ENCODE measurements at regions not wholly inside any gene's neighbourhood (a gene's known extent, or its start where the extent isn't known, plus 50 kb on each side); places are given as distances from the start of the nearest gene placed in this dataset.

DNA sequence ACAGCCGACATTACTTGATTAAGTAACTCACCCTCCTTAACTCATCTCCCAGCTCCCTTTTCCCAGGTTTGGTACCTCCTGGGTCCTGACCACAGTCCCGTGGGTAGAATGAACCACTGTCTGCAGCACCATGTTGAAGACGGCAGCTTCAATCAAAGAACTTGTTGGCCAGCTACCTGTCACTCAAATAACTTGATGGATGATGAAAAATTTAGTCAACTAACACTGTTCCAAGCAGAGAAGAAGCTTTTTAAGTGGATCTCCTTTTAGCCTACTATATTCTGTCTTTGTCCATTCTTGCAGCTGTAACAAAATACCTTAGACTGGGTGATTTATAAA is 138.4 kb upstream of the F3 start:
- Histone ChIP-seq H3K4me1 (ENCODE audit: control insufficient read depth, insufficient read depth, low read length) (no peaks in the 10 kb centered on the region), H3K36me3 (ENCODE audit: insufficient read depth, low read length) (no peaks in the 10 kb centered on the region), H3K4me2 (ENCODE audit: low read length) (no peak overlapping the region), H3K27me3 (ENCODE audit: control insufficient read depth, insufficient read depth, low read length) (peaks cover 2% of the 10 kb centered on the region), H3K9ac (ENCODE audit: low read depth, low read length) (no peak overlapping the region), H3K9me3 (replicated peaks; ENCODE audit: low read length) (no peaks in the 10 kb centered on the region), H3K4me3 (ENCODE audit: low read length) (no peak overlapping the region)

DNA sequence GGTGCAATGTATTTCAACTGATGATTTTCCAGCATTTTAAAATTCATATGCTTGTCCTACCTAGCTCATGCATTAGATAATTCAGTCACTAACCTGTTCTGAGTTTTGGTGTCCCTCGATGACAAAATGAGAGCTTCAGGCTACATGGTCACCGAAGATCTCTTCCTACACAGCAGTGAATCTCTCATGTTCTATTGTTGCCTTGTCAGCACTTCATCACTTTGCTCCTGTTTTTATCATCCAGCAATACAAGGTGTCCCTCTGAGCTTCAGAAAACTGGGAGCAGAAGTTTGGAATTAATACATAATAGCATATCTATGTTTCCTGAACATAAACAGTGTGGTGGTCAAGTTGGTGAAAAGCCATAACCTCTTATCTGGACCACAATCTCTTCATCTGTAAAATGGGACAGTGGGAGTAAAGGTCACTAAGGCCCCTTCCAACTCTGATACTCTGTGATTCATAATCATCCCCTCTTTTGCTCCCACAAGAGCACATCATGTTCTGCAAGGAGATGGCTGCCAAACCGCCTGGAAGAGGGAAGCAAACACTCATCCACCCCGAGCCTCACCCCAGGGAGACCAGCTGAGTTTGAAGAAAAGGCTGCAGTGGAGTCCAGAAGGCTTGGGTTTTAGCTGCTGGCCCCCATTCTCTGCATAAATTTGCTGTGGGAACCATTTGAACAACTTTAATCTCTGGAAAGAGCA is 137.9 kb upstream of the F3 start:
- H3K4me1 ChIP-seq (ENCODE audit: control insufficient read depth, insufficient read depth, low read length), result no peaks in the 10 kb centered on the region
- H3K36me3 ChIP-seq (ENCODE audit: insufficient read depth, low read length), result no peaks in the 10 kb centered on the region
- H3K9ac ChIP-seq (ENCODE audit: low read depth, low read length), result no peak overlapping the region
- H3K4me2 ChIP-seq (ENCODE audit: low read length), result no peak overlapping the region
- peaks cover 2% of the 10 kb centered on the region for H3K27me3 ChIP-seq (ENCODE audit: control insufficient read depth, insufficient read depth, low read length)
- H3K9me3 ChIP-seq (replicated peaks; ENCODE audit: low read length), result no peaks in the 10 kb centered on the region
- no peak overlapping the region for H3K4me3 ChIP-seq (ENCODE audit: low read length)

DNA sequence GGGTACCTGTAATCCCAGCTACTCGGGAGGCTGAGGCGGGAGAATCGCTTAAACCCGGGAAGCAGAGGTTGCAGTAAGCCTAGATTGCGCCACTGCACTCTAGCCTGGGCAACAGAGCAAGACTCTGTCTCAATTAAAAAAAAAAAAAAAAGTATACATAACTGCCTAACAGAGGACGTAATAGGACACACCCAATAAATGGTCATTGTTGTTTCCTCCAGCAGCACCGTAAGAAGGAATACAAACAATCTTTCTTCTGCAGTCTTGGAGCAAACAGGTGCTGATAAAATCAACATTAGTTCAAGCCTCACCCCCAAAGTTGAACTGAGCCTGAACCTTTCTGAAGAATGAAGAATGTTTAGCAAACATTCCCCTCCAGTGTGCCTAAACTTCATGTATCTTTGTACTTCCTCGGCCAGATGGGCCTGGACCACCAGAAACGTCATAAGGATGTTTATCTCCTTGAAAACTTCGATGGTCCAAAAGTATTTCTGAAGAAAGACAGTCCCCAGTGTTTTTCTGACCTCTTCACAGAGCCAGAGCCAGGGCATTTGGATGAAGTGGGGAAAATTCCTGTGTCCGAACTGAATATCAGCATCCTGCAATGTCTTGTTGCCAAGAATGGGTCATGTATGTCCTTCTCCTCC is 136.8 kb upstream of the F3 start:
- H3K4me2 ChIP-seq (ENCODE audit: low read length), result no peak overlapping the region
- H3K9ac ChIP-seq (ENCODE audit: low read depth, low read length), result no peak overlapping the region
- no peaks in the 10 kb centered on the region for H3K27me3 ChIP-seq (ENCODE audit: control insufficient read depth, insufficient read depth, low read length)
- H3K9me3 ChIP-seq (replicated peaks; ENCODE audit: low read length), result no peaks in the 10 kb centered on the region
- no peaks in the 10 kb centered on the region for H3K4me1 ChIP-seq (ENCODE audit: control insufficient read depth, insufficient read depth, low read length)
- H3K4me3 ChIP-seq (ENCODE audit: low read length), result no peak overlapping the region
- H3K36me3 ChIP-seq (ENCODE audit: insufficient read depth, low read length), result no peaks in the 10 kb centered on the region

DNA sequence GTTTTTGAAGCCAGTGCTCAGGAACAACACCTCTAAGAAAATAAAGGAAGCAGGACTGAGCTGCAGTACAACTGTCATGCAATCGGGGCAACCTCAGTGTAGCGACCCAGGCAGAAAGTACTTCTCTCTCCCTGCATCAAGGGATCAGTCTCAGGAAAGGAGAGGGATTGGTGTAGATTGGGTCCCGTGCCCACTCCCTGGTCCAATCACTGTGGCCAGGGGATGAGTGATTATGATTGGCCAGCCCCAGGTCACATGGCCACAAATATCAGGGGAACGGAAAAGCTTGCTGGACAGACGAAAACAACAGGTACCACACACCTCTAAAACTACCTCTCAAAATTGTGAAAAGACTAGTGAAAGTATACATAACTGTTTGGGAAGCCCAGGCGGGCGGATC is 136.2 kb upstream of the F3 start:
- H3K27me3 ChIP-seq (ENCODE audit: control insufficient read depth, insufficient read depth, low read length), result no peaks in the 10 kb centered on the region
- H3K4me2 ChIP-seq (ENCODE audit: low read length), result no peak overlapping the region
- no peaks in the 10 kb centered on the region for H3K9me3 ChIP-seq (replicated peaks; ENCODE audit: low read length)
- no peak overlapping the region for H3K9ac ChIP-seq (ENCODE audit: low read depth, low read length)
- H3K4me1 ChIP-seq (ENCODE audit: control insufficient read depth, insufficient read depth, low read length), result no peaks in the 10 kb centered on the region
- H3K36me3 ChIP-seq (ENCODE audit: insufficient read depth, low read length), result no peaks in the 10 kb centered on the region
- H3K4me3 ChIP-seq (ENCODE audit: low read length), result no peak overlapping the region

DNA sequence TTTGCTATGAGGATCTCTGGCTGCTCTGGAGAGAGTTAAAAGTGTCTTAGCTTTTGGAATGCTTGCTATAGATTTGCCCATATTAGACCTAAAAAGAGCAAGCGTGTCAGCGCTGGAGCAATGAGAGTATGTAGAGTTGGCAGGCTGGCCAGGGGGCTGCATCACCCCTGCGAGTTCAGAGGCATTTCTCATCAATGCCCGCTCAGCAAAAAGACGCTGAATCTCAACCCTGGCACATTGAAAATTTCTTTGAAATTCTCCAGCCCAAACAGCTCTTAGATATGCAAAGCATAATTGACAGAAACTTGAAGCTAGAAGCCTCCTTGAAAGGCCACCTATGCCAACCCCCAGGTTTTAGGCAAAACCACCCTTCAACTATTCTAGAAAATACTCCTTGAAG is 135.5 kb upstream of the F3 start:
- H3K4me1 ChIP-seq (ENCODE audit: control insufficient read depth, insufficient read depth, low read length), result no peaks in the 10 kb centered on the region
- H3K4me3 ChIP-seq (ENCODE audit: low read length), result no peak overlapping the region
- no peaks in the 10 kb centered on the region for H3K9me3 ChIP-seq (replicated peaks; ENCODE audit: low read length)
- no peak overlapping the region for H3K4me2 ChIP-seq (ENCODE audit: low read length)
- H3K36me3 ChIP-seq (ENCODE audit: insufficient read depth, low read length), result no peaks in the 10 kb centered on the region
- H3K27me3 ChIP-seq (ENCODE audit: control insufficient read depth, insufficient read depth, low read length), result no peaks in the 10 kb centered on the region
- no peak overlapping the region for H3K9ac ChIP-seq (ENCODE audit: low read depth, low read length)

- Histone ChIP-seq H3K4me2 (ENCODE audit: low read length) (no peak overlapping the region), H3K4me1 (ENCODE audit: control insufficient read depth, insufficient read depth, low read length) (no peaks in the 10 kb centered on the region), H3K36me3 (ENCODE audit: insufficient read depth, low read length) (no peaks in the 10 kb centered on the region), H3K27me3 (ENCODE audit: control insufficient read depth, insufficient read depth, low read length) (no peaks in the 10 kb centered on the region), H3K9ac (ENCODE audit: low read depth, low read length) (no peak overlapping the region), H3K4me3 (ENCODE audit: low read length) (no peak overlapping the region), H3K9me3 (replicated peaks; ENCODE audit: low read length) (no peaks in the 10 kb centered on the region)
These were observed 135.1 kb upstream of the F3 start for GRCh38 chr1:94676686-94677085.

DNA sequence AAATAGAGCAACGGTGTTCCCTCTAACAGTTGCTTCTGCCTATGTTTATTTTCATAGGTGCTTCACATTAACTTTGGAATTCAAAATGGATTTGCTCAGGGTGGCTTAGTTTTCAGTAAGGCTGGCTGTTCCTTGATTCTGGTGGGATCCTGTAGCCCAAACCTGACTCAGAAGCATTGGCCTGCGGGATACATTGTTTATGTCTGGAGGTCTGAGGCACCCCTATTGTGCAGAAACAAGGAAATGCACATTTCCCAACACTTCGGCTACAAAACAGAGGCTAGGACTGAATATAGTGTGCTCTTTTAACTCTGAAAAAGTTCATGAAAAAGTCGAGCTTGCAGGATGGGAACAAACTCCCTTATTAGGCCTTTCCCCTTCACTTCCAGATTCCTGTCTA is 133.8 kb upstream of the F3 start:
- no peaks in the 10 kb centered on the region for H3K36me3 ChIP-seq (ENCODE audit: insufficient read depth, low read length)
- H3K4me1 ChIP-seq (ENCODE audit: control insufficient read depth, insufficient read depth, low read length), result no peaks in the 10 kb centered on the region
- no peaks in the 10 kb centered on the region for H3K27me3 ChIP-seq (ENCODE audit: control insufficient read depth, insufficient read depth, low read length)
- no peak overlapping the region for H3K4me2 ChIP-seq (ENCODE audit: low read length)
- no peak overlapping the region for H3K9ac ChIP-seq (ENCODE audit: low read depth, low read length)
- no peak overlapping the region for H3K4me3 ChIP-seq (ENCODE audit: low read length)
- no peaks in the 10 kb centered on the region for H3K9me3 ChIP-seq (replicated peaks; ENCODE audit: low read length)

DNA sequence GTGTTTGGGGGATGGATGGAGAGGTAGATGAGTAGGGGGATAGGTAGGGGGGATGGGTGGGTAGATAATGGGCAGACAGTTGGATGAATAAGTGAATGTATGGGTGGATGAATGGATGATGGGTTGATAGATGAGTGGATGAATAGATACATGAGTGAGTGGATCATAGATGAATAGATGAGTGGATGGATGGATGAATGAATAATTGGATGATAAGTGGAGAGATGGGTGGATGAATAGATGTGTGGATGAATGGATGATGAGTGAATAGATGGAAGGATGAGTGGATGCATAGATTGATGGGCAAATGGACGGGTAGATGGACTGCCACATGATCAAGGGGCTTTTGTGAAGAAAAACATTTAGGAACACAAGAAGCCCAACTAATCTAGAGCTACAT is 133.3 kb upstream of the F3 start:
- Histone ChIP-seq H3K4me2 (ENCODE audit: low read length) (no peak overlapping the region), H3K9ac (ENCODE audit: low read depth, low read length) (no peak overlapping the region), H3K4me3 (ENCODE audit: low read length) (no peak overlapping the region), H3K36me3 (ENCODE audit: insufficient read depth, low read length) (no peaks in the 10 kb centered on the region), H3K9me3 (replicated peaks; ENCODE audit: low read length) (no peaks in the 10 kb centered on the region), H3K4me1 (ENCODE audit: control insufficient read depth, insufficient read depth, low read length) (no peaks in the 10 kb centered on the region), H3K27me3 (ENCODE audit: control insufficient read depth, insufficient read depth, low read length) (no peaks in the 10 kb centered on the region)

- no peaks in the 10 kb centered on the region for H3K27me3 ChIP-seq (ENCODE audit: control insufficient read depth, insufficient read depth, low read length)
- H3K9me3 ChIP-seq (replicated peaks; ENCODE audit: low read length), result no peaks in the 10 kb centered on the region
- H3K9ac ChIP-seq (ENCODE audit: low read depth, low read length), result no peak overlapping the region
- H3K4me2 ChIP-seq (ENCODE audit: low read length), result no peak overlapping the region
- no peaks in the 10 kb centered on the region for H3K36me3 ChIP-seq (ENCODE audit: insufficient read depth, low read length)
- H3K4me1 ChIP-seq (ENCODE audit: control insufficient read depth, insufficient read depth, low read length), result no peaks in the 10 kb centered on the region
- no peak overlapping the region for H3K4me3 ChIP-seq (ENCODE audit: low read length)
These were observed 131.4 kb upstream of the F3 start for GRCh38 chr1:94672934-94673333.

- Histone ChIP-seq H3K4me3 (ENCODE audit: low read length) (no peak overlapping the region), H3K27me3 (ENCODE audit: control insufficient read depth, insufficient read depth, low read length) (no peaks in the 10 kb centered on the region), H3K9ac (ENCODE audit: low read depth, low read length) (no peak overlapping the region), H3K4me2 (ENCODE audit: low read length) (no peak overlapping the region), H3K4me1 (ENCODE audit: control insufficient read depth, insufficient read depth, low read length) (no peaks in the 10 kb centered on the region), H3K36me3 (ENCODE audit: insufficient read depth, low read length) (no peaks in the 10 kb centered on the region), H3K9me3 (replicated peaks; ENCODE audit: low read length) (no peaks in the 10 kb centered on the region)
These were observed 130.4 kb upstream of the F3 start for GRCh38 chr1:94672001-94672400.

- Histone ChIP-seq H3K4me3 (ENCODE audit: low read length) (no peak overlapping the region), H3K4me1 (ENCODE audit: control insufficient read depth, insufficient read depth, low read length) (no peaks in the 10 kb centered on the region), H3K9ac (ENCODE audit: low read depth, low read length) (no peak overlapping the region), H3K36me3 (ENCODE audit: insufficient read depth, low read length) (no peaks in the 10 kb centered on the region), H3K27me3 (ENCODE audit: control insufficient read depth, insufficient read depth, low read length) (no peaks in the 10 kb centered on the region), H3K9me3 (replicated peaks; ENCODE audit: low read length) (no peaks in the 10 kb centered on the region), H3K4me2 (ENCODE audit: low read length) (no peak overlapping the region)
These were observed 128.7 kb upstream of the F3 start for GRCh38 chr1:94670273-94670672.

DNA sequence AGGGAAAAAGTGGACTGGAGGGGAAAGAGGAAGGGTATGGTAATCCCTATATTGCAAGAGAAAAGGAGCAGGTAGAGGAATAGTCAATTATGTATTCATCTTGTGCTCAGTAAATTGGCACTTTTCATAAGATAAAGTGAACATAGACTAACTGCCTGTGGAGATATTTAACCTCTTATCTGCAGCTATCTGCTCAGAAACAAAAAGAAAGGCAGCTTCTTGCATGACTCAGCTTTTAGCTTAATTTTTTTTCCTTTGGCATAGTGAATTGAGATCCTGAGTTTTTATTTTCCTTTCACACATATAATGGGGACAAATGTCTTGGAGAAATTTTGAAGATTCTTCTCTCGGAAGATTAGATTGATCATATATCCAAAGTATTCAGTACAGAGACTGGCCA is 127.6 kb upstream of the F3 start:
- Histone ChIP-seq H3K4me2 (ENCODE audit: low read length) (no peak overlapping the region), H3K9me3 (replicated peaks; ENCODE audit: low read length) (no peaks in the 10 kb centered on the region), H3K4me1 (ENCODE audit: control insufficient read depth, insufficient read depth, low read length) (no peaks in the 10 kb centered on the region)

More for the DNA sequence above, 127.6 kb upstream of the F3 start:
- H3K4me3 ChIP-seq (ENCODE audit: low read length), result no peak overlapping the region
- H3K36me3 ChIP-seq (ENCODE audit: insufficient read depth, low read length), result no peaks in the 10 kb centered on the region
- H3K9ac ChIP-seq (ENCODE audit: low read depth, low read length), result no peak overlapping the region
- H3K27me3 ChIP-seq (ENCODE audit: control insufficient read depth, insufficient read depth, low read length), result no peaks in the 10 kb centered on the region
